GM18870 (cell line): ENCODE measurements at regions not wholly inside any gene's neighbourhood (a gene's known extent, or its start where the extent isn't known, plus 50 kb on each side); places are given as distances from the start of the nearest gene placed in this dataset.
"Not testable (repeated sequence)": the region's sequence is repeated elsewhere in the genome, so short reads cannot be mapped to it uniquely, and the experiment has no call there.

Experiments used
- ATAC-seq: cut with Tn5 transposase; IDR thresholded peaks from one replicate; pipeline ENCODE4 v1.9.1; 2021; ENCODE audit warnings: moderate library complexity; ENCODE audit not compliant: unreplicated experiment

GRCh38 chr19:31838163-31838815 lies 489.1 kb upstream of the TSHZ3 start:
- ATAC-seq = no peak

GRCh38 chr19:31840371-31840770 lies 491.1 kb upstream of the TSHZ3 start:
- no peak for ATAC-seq

- no peak for ATAC-seq
Observed at GRCh38 chr19:31841755-31842154, 492.5 kb upstream of the TSHZ3 start.

GRCh38 chr19:31863122-31863521 lies 482.3 kb upstream of the ZNF507 start:
- no peak for ATAC-seq

- no peak for ATAC-seq
Observed at GRCh38 chr19:31874313-31874712, 471.1 kb upstream of the ZNF507 start.

DNA sequence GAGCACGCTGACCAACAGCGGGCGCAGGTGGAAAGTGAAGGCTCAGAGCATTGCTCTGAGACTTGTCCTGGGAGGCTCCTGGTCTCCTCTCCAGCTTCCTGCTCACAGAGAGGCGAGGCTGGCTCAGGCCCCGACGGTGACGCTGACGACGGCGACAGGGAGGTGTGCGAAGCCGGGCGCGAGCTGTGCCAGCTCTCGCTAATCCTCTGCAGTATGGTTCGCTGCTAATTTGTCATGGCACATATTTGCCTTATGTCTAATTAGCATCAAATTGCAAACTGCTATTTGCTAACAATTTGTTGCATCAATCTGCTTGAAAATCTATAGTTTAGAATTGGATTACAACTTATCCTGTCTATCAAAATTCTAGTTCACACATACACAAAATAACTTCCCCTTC lies 469.8 kb upstream of the ZNF507 start:
- no peak for ATAC-seq

GRCh38 chr19:31880283-31880682 lies 465.1 kb upstream of the ZNF507 start:
- no peak for ATAC-seq

DNA sequence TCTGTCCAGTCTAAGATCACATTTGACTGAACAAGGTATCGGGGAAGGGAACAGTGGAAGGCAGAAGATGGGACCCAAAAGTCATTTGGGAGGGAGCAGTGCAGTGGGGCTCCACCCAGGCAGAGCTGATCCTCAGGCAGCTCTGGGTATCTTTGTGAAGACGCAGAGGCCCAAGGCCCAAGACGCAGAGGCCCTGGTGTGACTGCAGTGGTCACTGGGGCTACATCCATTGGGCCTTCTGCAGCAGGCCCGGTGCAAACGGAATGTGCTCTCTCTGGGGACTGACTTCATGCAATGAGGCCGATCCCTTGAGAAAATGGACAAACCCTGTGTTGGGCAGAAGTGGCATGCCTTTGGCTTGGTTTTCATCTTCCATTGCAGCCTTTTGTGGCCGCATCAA lies 463.4 kb upstream of the ZNF507 start:
- ATAC-seq = no peak

GRCh38 chr19:31882709-31883108 lies 462.7 kb upstream of the ZNF507 start:
- no peak for ATAC-seq

- no peak for ATAC-seq
Observed at GRCh38 chr19:31883296-31883990, 462.0 kb upstream of the ZNF507 start.

- no peak for ATAC-seq
Observed at GRCh38 chr19:31885280-31885853, 460.0 kb upstream of the ZNF507 start.

- no peak for ATAC-seq
Observed at GRCh38 chr19:31890230-31890629, 455.2 kb upstream of the ZNF507 start.

- no peak for ATAC-seq
Observed at GRCh38 chr19:31892060-31892459, 453.4 kb upstream of the ZNF507 start.

GRCh38 chr19:31893491-31893890 lies 451.9 kb upstream of the ZNF507 start:
- not testable (repeated sequence) for ATAC-seq

DNA sequence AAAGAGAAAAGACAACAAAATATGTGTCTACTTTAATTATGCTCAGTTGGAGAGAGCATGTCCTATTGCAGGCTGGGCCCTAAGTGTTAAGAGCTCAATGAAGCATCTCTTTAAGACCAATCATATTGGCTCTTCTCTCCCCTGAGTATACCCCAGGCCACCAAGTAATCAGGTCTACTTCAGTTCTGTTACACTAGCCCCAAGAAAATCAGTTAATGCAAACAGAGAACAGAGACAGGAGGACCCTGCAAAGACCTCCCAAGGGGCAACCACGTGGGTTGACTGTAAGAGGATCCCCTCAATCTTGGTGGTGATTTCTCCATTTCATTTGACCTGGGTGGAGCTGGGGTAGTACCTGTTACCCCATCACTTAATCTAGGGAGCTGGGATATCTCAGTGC lies 451.0 kb upstream of the ZNF507 start:
- ATAC-seq = no peak

- ATAC-seq = no peak
Observed at GRCh38 chr19:31897292-31897691, 448.1 kb upstream of the ZNF507 start.

DNA sequence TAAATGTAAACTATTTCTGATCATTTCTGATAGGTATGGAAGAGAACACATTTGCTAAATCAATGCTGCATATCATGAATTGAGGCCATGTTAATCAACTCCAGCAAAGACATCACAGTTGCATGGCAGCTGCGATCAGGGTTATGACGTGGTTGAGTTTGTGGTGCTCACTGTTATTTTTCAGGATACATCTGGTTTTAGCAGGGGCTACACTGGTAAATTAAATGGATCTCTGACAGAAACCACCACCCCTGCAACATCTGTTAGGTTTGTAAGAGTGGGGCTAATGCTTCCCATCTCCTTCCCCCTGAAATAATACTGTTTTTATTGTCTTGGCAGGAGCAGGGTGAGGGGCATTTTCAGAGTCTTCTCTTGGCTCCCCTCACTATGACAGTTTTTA lies 444.4 kb upstream of the ZNF507 start:
- ATAC-seq = no peak

DNA sequence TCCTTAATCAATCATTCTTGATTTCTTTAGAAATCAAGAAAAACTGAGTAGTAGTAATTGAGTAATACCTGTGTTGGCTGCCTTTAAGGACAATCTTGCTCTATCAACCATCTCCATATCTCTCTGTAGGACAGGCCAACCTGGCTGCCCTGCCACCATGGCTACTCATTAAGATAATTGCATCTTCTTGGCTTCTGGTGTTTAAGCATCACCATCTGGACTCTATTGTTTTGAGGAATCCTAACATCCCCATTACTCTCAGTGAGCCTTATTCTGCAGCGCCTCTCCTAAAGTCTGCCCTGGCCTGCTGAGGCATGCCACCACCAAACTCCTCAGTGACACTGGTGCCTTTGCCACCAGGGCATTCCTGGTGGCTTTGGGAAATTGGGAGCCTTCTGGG lies 442.6 kb upstream of the ZNF507 start:
- ATAC-seq = no peak

DNA sequence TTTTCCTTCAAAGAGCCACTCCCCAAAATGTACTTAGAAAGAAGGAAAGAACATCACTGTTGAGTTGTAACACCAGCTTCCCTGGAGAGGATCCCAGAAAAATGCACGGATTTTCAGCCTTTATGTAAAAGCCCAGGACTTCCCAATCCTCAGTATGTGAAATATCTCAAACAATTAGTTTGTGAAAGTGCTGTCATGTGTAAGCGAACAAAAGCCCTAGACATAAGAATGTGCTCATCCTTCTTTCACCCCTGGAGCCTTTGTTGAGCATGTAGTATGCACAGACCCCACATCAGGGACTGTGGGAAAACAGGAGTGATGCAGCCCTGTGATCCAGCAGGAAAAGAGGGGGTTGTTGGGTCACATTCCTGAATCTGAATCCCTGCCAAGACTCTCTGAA lies 441.4 kb upstream of the ZNF507 start:
- ATAC-seq = no peak

DNA sequence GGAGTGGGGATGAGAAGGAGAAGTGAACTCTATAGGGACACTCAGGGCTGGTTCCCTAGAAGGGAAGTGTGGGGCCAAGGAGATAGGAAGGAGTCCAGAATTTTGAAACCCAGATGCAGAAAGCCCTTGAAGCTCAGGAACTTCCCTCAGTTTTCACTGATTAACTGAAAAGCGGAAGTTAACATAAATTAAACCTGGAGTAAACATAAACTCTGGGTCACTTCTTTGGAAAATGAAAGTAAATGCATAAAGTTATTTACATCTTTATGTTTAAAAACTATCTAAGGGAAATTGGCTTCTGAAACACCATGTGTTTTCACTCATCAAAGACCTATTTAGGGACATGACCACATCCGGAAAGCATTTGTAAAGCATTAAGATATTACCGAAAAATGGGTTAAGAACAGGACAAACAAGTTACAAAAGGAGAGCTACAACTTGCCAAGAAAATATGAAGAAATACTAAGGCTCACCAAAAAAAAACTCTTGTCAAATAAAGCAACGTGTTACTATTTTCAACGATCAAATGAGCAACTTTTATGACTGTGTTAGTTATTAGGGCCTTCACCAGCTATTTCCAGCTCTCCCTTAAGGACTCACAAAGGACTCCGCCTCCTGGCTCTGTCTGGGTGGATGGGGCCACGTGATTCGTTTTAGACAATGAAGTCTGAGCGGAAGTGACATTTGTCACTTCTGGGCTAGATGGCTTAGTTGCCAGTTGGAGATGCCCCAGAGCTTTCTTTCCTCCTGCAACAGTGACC lies 439.1 kb upstream of the ZNF507 start:
- ATAC-seq = peak; percentile 63

GRCh38 chr19:31907661-31908060 lies 437.7 kb upstream of the ZNF507 start:
- no peak for ATAC-seq

DNA sequence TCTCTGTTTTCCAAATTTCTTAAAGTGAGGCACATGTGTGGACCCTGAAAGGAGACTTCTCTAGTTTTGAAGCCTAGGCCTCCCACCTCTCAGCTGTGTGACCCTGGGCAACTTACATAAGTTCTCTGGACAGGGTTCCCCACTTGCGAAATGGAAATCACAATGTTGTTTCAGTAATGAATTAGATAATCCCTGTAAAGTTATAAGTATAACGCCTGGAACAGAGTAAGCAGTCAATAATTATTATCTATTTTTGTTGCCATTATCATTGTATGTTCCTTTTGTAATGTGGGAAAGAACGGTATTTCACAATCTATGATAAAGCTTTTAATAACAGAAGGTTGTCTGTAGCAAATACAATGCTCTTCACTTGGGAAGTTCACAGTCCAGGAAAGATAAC lies 437.3 kb upstream of the ZNF507 start:
- ATAC-seq = no peak
